ENCODE measurements at regions not wholly inside any gene's neighbourhood (a gene's known extent, or its start where the extent isn't known, plus 50 kb on each side); places are given as distances from the start of the nearest gene placed in this dataset.

GRCh38 chr2:166725927-166726924 is 162.1 kb upstream of the XIRP2 start:
- Histone ChIP-seq H3K14ac (ENCODE audit: low read length in 2 of 2) (no peak overlapping the region), H2BK12ac (ENCODE audit: low read length in 2 of 2) (no peak overlapping the region)
- 94% methylated on average over 1 of the region's 2 CpGs for WGBS

DNA sequence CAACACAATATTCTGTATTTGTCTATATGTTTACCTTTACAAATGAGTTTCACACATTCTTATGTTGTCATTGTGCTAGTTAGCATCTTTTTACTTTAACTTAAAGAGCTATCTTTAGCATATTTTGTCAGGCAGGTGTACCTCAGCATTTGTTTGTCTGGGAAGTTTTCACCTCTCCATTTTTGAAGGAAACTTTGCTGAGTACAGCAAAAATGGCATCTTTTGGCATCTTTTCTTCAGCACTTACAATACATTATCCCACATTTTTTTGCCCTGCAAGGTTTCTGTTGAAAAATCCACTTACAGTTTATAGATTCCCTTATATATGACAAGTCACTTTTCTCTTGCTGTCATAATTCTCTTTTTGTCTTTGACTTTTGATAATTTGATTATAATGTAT is 171.3 kb upstream of the XIRP2 start:
- Histone ChIP-seq H3K4me2 (ENCODE audit: low read length, poor library complexity, severe bottlenecking) (no peak overlapping the region), H2AK5ac (ENCODE audit: low read length, severe bottlenecking) (no peak overlapping the region), H2BK5ac (ENCODE audit: low read depth, low read length, poor library complexity, severe bottlenecking) (no peak overlapping the region), H4K8ac (ENCODE audit: low read length) (no peak overlapping the region), H2BK12ac (ENCODE audit: low read length in 2 of 2) (no peak overlapping the region), H3K27ac (ENCODE audit: low read length, poor library complexity, severe bottlenecking) (no peak overlapping the region), H3K9me3 (ENCODE audit: control insufficient read depth, low read length) (peaks cover 23% of the 10 kb centered on the region), H2BK15ac (ENCODE audit: low read depth, poor library complexity, severe bottlenecking) (no peak overlapping the region), H3K14ac (ENCODE audit: low read length in 2 of 2) (no peak overlapping the region), H3K79me1 (replicated peaks; ENCODE audit: low read length, poor library complexity, severe bottlenecking) (no peaks in the 10 kb centered on the region), H4K91ac (ENCODE audit: low read length) (no peak overlapping the region), H3K36me3 (ENCODE audit: control insufficient read depth in 1 of 2, insufficient read depth in 2 of 2, low read depth in 1 of 2, low read length in 2 of 2) (no peaks in the 10 kb centered on the region), H2AFZ (ENCODE audit: low read depth, low read length) (no peak overlapping the region), H2BK120ac (ENCODE audit: low read depth, low read length) (no peak overlapping the region), H3K18ac (ENCODE audit: low read depth in 1 of 2, low read length in 2 of 2) (no peak overlapping the region), H3K4me1 (ENCODE audit: control insufficient read depth, insufficient read depth, low read depth, low read length) (no peaks in the 10 kb centered on the region), H3K9ac (ENCODE audit: low read length) (no peak overlapping the region), H3K4me3 (ENCODE audit: insufficient read depth in 1 of 2, low read depth in 1 of 2, low read length in 2 of 2) (no peak overlapping the region), H3K23ac (ENCODE audit: low read length in 2 of 2) (no peak overlapping the region), H3K4ac (ENCODE audit: low read depth in 1 of 2, low read length in 2 of 2) (no peak overlapping the region), H3K27me3 (ENCODE audit: control insufficient read depth in 1 of 2, insufficient read depth in 1 of 2, low read length in 2 of 2) (no peaks in the 10 kb centered on the region)
- DNase-seq: no peak

More at GRCh38 chr2:166725927-166726924, 162.1 kb upstream of the XIRP2 start:
- no peak overlapping the region for H2BK5ac ChIP-seq (ENCODE audit: low read depth, low read length, poor library complexity, severe bottlenecking)
- H3K4ac ChIP-seq (ENCODE audit: low read depth in 1 of 2, low read length in 2 of 2): no peak overlapping the region
- H3K27ac ChIP-seq (ENCODE audit: low read length, poor library complexity, severe bottlenecking): no peak overlapping the region
- H4K91ac ChIP-seq (ENCODE audit: low read length): no peak overlapping the region
- H3K18ac ChIP-seq (ENCODE audit: low read depth in 1 of 2, low read length in 2 of 2): no peak overlapping the region
- H3K27me3 ChIP-seq (ENCODE audit: control insufficient read depth in 1 of 2, insufficient read depth in 1 of 2, low read length in 2 of 2): no peaks in the 10 kb centered on the region
- no peaks in the 10 kb centered on the region for H3K79me1 ChIP-seq (replicated peaks; ENCODE audit: low read length, poor library complexity, severe bottlenecking)
- H3K4me3 ChIP-seq (ENCODE audit: insufficient read depth in 1 of 2, low read depth in 1 of 2, low read length in 2 of 2): no peak overlapping the region
- DNase-seq: no peak
- peaks cover 12% of the 10 kb centered on the region for H3K9me3 ChIP-seq (ENCODE audit: control insufficient read depth, low read length)
- H2BK15ac ChIP-seq (ENCODE audit: low read depth, poor library complexity, severe bottlenecking): no peak overlapping the region
- H4K8ac ChIP-seq (ENCODE audit: low read length): no peak overlapping the region
- no peaks in the 10 kb centered on the region for H3K36me3 ChIP-seq (ENCODE audit: control insufficient read depth in 1 of 2, insufficient read depth in 2 of 2, low read depth in 1 of 2, low read length in 2 of 2)
- H3K9ac ChIP-seq (ENCODE audit: low read length): no peak overlapping the region
- H2BK120ac ChIP-seq (ENCODE audit: low read depth, low read length): no peak overlapping the region
- H3K23ac ChIP-seq (ENCODE audit: low read length in 2 of 2): no peak overlapping the region
- H2AK5ac ChIP-seq (ENCODE audit: low read length, severe bottlenecking): no peak overlapping the region
- H2AFZ ChIP-seq (ENCODE audit: low read depth, low read length): no peak overlapping the region
- no peaks in the 10 kb centered on the region for H3K4me1 ChIP-seq (ENCODE audit: control insufficient read depth, insufficient read depth, low read depth, low read length)
- H3K4me2 ChIP-seq (ENCODE audit: low read length, poor library complexity, severe bottlenecking): no peak overlapping the region

GRCh38 chr2:166700079-166700478 is 188.2 kb upstream of the XIRP2 start:
- Histone ChIP-seq H3K4ac (ENCODE audit: low read depth in 1 of 2, low read length in 2 of 2) (no peak overlapping the region), H3K36me3 (ENCODE audit: control insufficient read depth in 1 of 2, insufficient read depth in 2 of 2, low read depth in 1 of 2, low read length in 2 of 2) (no peaks in the 10 kb centered on the region), H3K79me1 (replicated peaks; ENCODE audit: low read length, poor library complexity, severe bottlenecking) (no peaks in the 10 kb centered on the region), H2BK12ac (ENCODE audit: low read length in 2 of 2) (no peak overlapping the region), H3K27me3 (ENCODE audit: control insufficient read depth in 1 of 2, insufficient read depth in 1 of 2, low read length in 2 of 2) (no peaks in the 10 kb centered on the region), H3K23ac (ENCODE audit: low read length in 2 of 2) (no peak overlapping the region), H4K8ac (ENCODE audit: low read length) (no peak overlapping the region), H2BK5ac (ENCODE audit: low read depth, low read length, poor library complexity, severe bottlenecking) (no peak overlapping the region), H3K4me2 (ENCODE audit: low read length, poor library complexity, severe bottlenecking) (no peak overlapping the region), H2BK120ac (ENCODE audit: low read depth, low read length) (no peak overlapping the region), H4K91ac (ENCODE audit: low read length) (no peak overlapping the region), H3K27ac (ENCODE audit: low read length, poor library complexity, severe bottlenecking) (no peak overlapping the region), H3K9me3 (ENCODE audit: control insufficient read depth, low read length) (no peaks in the 10 kb centered on the region), H2BK15ac (ENCODE audit: low read depth, poor library complexity, severe bottlenecking) (no peak overlapping the region), H2AK5ac (ENCODE audit: low read length, severe bottlenecking) (no peak overlapping the region), H3K4me3 (ENCODE audit: insufficient read depth in 1 of 2, low read depth in 1 of 2, low read length in 2 of 2) (no peak overlapping the region), H3K18ac (ENCODE audit: low read depth in 1 of 2, low read length in 2 of 2) (no peak overlapping the region), H3K14ac (ENCODE audit: low read length in 2 of 2) (no peak overlapping the region), H3K4me1 (ENCODE audit: control insufficient read depth, insufficient read depth, low read depth, low read length) (no peaks in the 10 kb centered on the region), H2AFZ (ENCODE audit: low read depth, low read length) (no peak overlapping the region), H3K9ac (ENCODE audit: low read length) (no peak overlapping the region)
- peak; percentile 8 for DNase-seq
- no CpG with 5 or more reads among the region's 2 CpGs for WGBS

DNA sequence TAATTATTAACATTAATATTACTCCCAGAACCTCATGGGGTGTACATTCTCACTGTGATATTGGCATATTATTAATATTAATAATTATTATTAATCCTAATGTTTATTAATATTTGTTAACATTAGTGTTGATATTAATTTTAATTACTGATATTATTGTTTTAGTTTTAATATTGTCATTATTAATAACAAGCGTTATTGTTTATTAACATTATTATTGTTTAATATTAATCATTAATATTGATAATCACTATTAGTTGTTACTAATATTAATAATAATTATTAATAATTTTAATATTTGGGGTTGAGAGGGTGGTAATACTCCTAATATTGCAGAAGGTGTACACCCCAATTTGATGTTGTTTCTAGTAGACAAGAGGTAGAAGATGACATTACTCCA is 193.1 kb upstream of the XIRP2 start:
- no peak overlapping the region for H3K14ac ChIP-seq (ENCODE audit: low read length in 2 of 2)
- no peak overlapping the region for H4K91ac ChIP-seq (ENCODE audit: low read length)
- no peak overlapping the region for H3K9ac ChIP-seq (ENCODE audit: low read length)
- H3K27me3 ChIP-seq (ENCODE audit: control insufficient read depth in 1 of 2, insufficient read depth in 1 of 2, low read length in 2 of 2): no peaks in the 10 kb centered on the region
- H3K4me1 ChIP-seq (ENCODE audit: control insufficient read depth, insufficient read depth, low read depth, low read length): no peaks in the 10 kb centered on the region
- no peak overlapping the region for H2BK15ac ChIP-seq (ENCODE audit: low read depth, poor library complexity, severe bottlenecking)
- H3K9me3 ChIP-seq (ENCODE audit: control insufficient read depth, low read length): no peaks in the 10 kb centered on the region
- H2BK12ac ChIP-seq (ENCODE audit: low read length in 2 of 2): no peak overlapping the region
- no peak overlapping the region for H3K4me2 ChIP-seq (ENCODE audit: low read length, poor library complexity, severe bottlenecking)
- H2BK5ac ChIP-seq (ENCODE audit: low read depth, low read length, poor library complexity, severe bottlenecking): no peak overlapping the region
- no CpG with 5 or more reads among the region's 1 CpG for WGBS
- no peak overlapping the region for H3K27ac ChIP-seq (ENCODE audit: low read length, poor library complexity, severe bottlenecking)
- no peak overlapping the region for H3K4ac ChIP-seq (ENCODE audit: low read depth in 1 of 2, low read length in 2 of 2)
- no peaks in the 10 kb centered on the region for H3K36me3 ChIP-seq (ENCODE audit: control insufficient read depth in 1 of 2, insufficient read depth in 2 of 2, low read depth in 1 of 2, low read length in 2 of 2)
- H4K8ac ChIP-seq (ENCODE audit: low read length): no peak overlapping the region
- no peaks in the 10 kb centered on the region for H3K79me1 ChIP-seq (replicated peaks; ENCODE audit: low read length, poor library complexity, severe bottlenecking)
- no peak overlapping the region for H3K23ac ChIP-seq (ENCODE audit: low read length in 2 of 2)
- H3K18ac ChIP-seq (ENCODE audit: low read depth in 1 of 2, low read length in 2 of 2): no peak overlapping the region
- H2BK120ac ChIP-seq (ENCODE audit: low read depth, low read length): no peak overlapping the region
- no peak overlapping the region for H2AFZ ChIP-seq (ENCODE audit: low read depth, low read length)
- no peak overlapping the region for H2AK5ac ChIP-seq (ENCODE audit: low read length, severe bottlenecking)
- no peak overlapping the region for H3K4me3 ChIP-seq (ENCODE audit: insufficient read depth in 1 of 2, low read depth in 1 of 2, low read length in 2 of 2)
- DNase-seq: no peak

Data from mesenchymal stem cell (in vitro differentiated cells and primary cell).